GM18858 (cell line): ENCODE measurements at regions not wholly inside any gene's neighbourhood (a gene's known extent, or its start where the extent isn't known, plus 50 kb on each side); places are given as distances from the start of the nearest gene placed in this dataset.
"Not testable (repeated sequence)": the region's sequence is repeated elsewhere in the genome, so short reads cannot be mapped to it uniquely, and the experiment has no call there.

ENCODE experiments used
- ATAC-seq: cut with Tn5 transposase; IDR thresholded peaks from one replicate; pipeline ENCODE4 v1.9.1; 2021; ENCODE audit not compliant: unreplicated experiment

DNA sequence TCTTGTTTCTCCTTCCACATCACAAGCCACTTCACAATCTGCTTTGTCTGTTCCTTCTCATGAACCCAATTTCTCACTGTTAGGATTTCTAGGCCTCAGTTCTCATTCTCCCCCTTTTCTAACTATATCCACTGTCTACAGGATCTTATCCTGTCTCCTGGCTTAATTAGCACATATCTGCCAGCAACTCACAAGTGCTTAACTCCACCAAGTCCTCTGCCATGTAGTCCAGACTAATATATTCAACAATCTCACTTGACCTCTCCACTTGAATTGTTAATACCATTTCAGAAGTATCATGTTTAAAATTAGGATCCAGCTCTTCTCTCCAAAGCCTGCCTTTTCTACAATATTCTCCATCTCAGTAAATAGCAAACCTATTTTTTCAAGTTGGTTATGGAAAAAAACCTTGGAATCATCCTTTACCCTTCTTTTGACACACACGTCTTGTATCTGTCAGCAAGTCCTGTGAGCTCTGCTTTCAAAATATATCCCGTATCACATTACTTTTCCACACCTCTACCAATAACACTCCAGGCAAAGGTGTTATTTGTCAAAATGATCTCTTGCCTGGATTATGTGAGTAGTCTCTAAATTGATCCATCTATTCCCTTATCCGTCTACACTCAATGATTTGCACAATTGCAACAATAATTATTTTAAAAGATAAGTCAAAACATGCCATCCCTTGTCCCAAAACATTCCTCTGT, 127.2 kb upstream of the SLIT2 start:
- no peak for ATAC-seq

DNA sequence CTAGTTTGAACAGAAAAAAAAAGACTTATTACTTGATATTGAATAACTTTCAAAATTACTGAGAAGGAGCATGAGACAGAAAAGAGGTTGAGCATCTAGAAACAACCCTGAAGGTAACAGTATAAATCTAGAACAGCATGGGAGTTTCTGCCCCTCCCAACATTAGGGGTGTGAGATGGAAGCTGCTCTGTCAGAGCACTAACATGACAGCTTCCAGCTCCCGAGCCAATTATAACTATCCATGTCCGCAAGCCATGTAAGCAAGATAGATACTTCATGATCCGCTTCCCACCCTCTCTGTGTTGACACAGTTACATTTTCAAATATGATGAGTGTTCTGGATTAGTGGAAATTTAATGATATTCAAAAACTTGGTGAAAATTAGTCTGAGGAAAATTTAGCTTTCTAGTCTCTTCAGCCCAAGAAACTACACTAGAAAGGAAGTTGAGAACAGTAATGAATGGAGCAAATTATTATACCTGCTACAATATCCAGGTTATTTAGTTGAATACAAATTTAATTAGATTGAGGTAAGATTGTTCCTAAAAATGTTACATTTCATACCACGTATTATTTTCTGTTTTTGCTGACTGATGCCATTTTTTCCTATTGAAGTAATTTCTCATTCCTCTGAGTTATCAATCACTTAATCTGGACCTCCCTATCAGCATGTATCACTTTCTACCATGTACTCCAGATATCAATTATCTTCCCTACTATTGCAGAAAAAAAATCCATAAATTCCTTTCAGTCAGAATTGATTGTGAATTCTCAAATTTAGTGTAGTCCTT, 129.3 kb upstream of the SLIT2 start:
- no peak for ATAC-seq

DNA sequence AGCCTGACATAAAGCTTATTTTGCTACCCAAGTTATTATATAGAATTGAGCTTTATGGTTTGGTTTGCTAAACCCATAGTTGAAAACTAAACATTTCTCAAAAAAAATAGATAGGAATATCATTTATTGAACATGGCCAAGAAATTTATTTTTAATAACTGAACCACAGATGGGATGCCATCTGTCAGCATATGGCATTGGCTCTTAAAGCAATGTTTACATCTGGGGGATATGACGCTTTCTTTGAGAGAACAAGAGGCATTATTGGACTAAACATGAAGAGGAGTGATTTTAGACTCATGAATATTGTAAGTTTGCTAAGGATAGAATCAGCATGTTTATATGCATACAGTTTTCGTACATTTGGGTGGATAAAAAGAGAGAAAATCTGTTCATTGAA, 132.6 kb upstream of the SLIT2 start:
- ATAC-seq = no peak

DNA sequence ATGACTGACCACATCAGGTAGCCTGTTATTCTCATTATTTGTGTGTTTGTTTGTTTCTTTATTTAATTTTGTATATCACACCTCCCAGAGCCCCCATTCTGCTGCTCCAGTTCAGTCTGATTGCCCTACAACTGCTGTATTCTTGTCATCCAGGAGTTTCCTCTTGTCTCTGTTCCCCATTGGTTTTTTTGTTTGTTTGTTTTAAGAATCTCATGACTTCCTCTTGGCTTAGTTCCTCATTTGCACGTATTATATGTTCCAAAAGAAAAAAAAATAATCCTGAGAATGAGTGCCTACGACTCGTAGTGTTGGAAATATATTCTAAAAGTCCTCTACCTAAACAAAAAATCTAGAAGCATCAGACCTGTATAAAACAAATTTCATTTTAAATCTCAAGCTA, 142.3 kb upstream of the SLIT2 start:
- ATAC-seq = no peak

DNA sequence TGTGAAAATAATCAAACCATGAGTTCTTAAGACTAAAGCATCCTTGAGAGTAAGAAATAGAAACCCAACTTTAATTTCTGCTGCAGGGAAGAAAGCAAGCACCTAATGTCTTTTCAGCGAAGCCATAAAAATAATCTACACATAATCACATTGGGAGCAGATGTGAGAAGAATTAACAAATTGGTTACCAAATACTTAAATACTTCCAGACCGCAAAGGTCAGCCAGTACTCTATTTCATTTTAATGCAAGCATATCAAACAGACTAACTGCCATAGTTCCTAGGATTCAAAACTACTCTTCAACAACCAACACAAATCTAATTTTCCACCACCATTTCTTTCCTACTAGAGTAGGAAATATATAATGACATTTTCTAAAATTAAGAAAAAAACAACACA, 144.8 kb upstream of the SLIT2 start:
- ATAC-seq = no peak

DNA sequence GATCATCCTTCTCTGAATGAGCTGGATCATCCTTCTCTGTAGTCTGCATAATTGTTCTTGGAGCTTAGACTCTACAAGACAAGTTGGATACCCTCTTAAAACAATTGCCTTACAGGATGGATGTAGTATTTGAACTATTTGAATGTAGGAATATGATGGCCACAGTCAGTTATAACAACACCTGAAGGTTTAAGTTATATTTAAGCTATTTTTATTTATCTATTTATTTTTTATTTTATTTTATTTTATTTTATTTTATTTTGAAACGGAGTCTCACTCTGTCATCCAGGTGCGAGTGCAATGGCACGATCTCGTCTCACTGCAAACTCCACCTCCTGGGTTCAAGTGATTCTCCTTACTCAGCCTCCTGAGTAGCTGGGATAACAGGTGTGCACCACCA, 149.9 kb upstream of the SLIT2 start:
- ATAC-seq = no peak

DNA sequence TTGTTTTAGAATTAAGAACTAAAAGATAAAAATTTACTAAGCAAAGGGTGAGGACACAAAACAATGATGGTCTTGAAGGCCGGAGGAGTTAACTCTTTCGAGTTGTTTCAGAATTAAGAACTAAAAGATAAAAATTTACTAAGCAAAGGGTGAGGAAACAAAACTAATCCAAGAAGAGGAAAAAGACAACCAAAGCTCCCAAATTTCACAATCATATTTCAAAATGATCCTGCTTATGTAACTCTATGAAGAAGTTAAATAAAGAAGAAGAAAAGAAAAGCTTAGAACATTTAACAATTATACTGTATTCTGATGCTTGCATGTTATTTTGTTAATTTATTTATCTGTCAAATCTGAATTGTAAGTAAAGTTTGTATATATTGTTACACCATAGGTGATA, 154.8 kb upstream of the SLIT2 start:
- no peak for ATAC-seq

DNA sequence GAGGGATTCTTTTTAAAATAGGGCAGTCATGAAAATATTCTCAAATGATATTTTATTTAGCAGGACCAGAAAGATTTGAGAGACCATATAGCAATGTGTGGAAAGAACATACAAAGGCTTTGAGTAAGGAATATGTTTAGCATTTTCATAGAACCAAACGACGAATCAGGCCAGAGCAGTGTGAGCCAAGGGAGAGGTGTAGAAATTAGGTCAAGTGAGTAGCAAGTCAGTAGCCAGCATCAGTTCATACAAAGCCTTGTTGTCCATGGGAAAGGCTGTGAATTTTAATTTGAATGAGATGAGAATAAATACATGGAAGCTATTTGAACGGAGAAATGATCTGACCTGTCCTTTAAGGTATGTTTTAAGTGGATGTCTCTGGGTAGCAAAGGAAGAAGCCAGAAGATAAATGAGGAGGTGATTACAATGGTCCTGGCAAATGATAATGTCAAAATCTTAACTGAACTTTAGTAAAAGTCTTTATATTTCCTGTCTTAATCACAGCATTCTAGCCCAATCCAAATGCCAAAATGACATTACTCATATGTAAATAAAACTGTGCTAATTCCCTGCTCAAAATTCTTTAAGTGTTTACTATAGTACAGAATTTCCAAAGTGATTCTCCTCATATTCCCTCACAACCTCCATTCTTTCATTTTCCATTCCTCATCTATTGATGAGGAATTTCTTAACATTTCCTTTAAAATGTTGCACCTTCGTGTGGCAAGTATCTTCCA, 155.7 kb upstream of the SLIT2 start:
- ATAC-seq = no peak

DNA sequence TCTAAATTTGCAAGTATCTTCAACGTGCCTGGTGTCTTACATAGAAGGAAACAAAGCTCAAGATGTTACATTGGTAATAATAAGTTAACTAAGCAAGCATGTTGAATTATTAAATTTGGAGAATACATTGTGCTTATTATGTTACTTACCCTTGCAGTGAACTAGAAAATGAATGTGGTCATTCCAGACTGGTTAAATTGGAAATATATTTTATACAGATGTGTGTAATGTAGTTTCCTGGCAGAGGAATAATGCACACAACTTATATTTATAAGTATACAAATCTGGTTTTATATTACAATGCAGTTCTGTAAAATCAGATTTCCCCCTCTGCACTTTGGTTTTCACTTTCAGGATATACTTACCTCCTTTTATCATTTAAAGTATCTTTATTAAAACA, 159.9 kb upstream of the SLIT2 start:
- no peak for ATAC-seq

DNA sequence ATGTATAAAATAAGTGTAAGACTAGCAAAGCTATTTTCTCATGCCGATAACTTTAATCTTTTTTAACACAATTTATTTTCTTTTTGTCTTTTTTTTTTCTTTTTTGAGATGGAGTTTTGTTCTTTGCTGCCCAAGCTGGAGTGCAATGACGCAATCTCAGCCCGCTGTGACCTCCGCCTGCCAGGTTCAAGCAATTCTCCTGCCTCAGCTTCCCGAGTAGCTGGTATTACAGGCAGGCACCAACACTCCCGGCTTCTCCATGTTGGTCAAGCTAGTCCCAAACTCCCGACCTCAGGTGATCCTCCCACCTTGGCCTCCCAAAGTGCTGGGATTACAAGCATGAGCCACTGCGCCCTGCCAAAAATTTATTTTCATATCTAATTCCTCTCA, 164.2 kb upstream of the SLIT2 start:
- ATAC-seq = no peak

DNA sequence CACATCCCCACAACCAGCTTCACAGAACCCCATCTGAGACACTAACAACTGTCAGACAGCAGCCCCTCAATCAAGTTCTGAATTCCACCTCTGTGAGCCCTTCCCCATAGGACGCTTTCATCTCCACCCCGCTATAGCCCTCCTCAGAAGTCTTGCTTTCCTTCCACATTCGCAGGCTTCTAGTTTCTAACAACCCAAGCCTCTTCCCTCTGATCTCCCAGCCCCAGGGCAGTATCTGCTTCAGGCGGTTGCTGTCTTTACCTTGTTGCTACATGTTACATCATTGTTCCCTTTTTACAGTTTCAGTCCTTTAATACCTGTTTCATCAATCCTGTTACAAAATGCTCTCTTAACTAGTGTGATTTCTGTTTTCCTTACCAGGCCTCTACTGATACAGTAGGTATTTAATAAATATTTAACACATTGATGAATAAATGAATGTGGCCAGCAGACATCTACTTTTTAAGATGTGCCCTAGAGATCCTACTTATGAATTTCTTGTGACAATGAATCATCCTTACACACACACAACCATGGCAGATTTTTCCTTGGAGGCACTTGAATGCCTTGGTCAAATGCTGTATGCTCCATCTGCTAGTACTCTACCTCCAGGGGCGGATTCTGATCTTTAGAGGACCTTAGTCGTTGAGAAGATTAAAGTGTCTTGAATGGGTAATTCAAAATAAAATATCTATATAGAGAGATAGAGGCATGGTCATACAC, 164.7 kb upstream of the SLIT2 start:
- no peak for ATAC-seq

DNA sequence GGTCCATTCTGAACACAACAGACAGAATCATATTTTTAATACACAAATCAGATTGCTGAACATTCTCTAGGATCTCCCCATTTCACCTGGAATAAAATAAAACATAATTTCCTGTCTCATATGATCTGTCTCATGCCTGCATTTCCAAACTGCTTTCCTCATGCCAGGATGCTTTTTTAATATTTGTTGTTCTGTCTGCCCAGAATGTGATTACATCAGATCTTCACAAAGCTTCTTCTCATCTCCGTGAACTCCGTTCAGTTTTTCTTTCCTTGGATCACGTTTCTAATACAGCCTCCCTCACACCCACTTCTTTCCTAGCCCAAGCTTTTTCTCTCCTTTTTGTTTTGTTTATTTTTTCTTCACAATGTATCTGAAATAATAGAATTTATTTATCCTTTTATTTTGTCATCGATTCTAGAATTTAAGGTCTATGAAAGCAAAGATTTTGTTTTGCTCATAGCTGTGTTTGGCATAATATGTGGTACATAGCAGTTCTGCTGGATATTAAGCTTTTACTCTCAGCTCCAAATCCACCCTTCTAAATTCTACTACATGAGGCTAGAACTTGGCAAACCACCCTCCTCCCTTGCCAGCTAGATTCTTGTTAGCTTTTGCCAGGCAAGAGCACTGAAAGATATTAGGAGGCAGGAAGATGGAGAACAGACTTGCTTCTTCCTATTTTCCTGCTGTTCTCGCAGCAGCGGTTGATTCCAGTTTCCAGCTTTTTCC, 165.5 kb upstream of the SLIT2 start:
- no peak for ATAC-seq

DNA sequence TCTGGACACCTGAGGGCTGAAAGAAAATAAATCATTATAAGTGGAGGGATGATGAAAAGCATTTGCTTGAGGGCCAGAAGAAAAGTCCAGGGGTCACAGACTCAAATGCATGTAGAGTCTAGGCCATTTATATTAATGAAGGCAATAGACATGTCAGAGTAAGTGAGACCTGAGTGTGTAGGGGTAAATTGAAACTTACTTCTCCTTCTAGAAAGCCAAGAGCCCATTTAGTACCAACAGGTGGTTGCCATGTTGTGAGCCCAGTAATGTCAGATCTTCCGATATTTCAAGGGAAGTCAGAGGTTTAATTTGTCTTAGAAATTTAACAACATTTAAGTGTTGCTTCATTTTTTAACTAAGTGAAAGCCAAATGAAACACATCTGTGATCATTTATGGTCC, 166.1 kb upstream of the SLIT2 start:
- no peak for ATAC-seq

DNA sequence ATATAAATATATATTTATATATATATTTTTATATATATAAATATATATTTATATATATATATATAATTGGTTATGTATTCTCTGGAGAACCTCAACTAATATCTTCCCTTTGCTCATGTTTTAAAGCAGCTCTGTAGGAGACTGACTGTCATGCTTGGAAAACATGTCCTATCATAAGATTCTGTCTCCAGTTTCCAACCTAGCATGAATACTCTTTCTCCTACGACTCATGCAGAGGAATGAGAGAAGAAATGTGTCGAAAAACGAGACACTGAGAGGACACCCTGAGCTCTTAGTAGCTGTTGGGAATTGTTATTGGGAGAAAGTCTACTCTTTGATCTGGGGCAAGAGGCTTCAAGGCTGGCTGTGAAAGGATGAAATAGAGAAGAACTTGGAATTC, 166.5 kb upstream of the SLIT2 start:
- ATAC-seq = no peak

DNA sequence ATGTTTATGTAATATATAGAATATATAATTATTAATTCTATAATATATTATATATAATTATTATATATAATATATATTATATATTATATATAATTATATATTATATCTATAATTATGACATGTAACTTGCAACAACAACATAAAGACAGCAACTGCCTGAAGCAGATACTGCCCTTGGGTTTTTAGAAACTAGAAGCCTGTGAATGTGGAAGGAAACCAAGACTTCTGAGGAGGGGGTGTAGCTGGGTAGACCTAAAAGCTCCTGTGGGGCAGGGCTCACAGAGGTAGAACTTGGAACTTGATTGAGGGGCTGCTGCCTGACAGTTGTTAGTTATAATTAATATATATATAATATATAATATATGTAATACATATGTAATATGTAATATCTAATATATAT, 167.2 kb upstream of the SLIT2 start:
- no peak for ATAC-seq

DNA sequence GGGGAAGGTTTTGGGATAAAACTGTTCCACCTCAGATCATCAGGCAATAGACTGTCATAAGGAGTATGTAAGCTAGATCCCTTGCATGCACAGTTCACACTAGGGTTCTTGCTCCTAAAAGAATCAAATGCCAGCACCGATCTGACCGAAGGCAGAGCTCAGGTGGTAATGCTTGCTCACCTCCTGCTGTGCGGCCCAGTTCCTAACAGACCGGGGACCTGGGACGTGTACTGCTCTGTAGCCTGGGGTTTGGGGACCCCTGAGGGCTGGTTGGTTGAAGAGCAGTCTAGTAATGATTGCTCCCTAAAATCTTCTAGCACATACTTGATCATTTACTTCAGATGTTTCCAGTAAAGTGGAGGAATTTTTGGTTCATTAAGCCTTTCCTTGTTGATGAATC, 173.1 kb upstream of the SLIT2 start:
- no peak for ATAC-seq

DNA sequence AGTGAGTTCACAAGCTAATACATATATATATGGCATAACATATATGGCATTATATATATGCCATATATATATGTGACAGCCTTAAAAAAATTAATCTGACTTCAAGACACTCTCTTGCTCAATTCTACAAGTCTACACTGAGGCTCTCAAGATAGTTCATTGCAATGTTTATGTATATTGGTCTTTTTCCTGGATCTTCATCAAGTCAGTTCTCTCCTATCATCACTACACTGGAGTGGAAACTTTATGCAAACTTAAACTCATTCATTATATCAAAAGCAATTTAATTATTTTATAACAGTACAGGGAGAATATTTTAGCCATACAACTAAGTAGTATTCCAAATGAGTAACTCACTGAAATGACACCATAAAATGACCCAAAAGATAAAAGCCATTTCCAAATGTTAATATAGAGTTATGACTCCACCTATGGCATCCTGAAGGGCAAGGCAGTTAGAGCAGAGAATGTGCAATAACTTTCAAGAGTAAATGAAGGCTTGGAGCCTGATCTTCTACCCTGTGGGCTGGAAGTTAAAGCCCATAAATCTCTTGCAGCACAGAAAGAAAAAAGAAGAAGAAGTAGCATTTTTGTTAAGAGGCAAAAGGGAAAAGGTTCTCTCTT, 176.3 kb upstream of the SLIT2 start:
- ATAC-seq = no peak

DNA sequence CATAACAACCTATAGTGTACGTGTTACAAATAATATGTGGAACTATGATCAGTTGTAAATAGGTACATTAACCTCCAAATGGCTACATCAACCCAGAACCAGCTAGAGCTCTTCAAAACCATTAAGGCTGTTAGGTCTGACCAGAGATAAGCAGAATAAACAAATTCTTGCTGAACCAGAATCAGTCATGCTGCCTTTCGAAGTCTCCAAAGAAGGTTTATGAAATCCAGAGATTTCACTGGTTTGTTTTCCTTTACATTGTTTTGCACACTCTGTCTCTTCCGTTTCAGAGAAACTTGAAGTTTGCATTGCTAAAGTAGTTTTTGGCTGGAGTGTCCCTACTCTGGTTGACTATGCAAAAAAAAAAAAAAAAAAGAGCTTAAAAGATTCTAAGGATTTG, 177.3 kb upstream of the SLIT2 start:
- no peak for ATAC-seq

DNA sequence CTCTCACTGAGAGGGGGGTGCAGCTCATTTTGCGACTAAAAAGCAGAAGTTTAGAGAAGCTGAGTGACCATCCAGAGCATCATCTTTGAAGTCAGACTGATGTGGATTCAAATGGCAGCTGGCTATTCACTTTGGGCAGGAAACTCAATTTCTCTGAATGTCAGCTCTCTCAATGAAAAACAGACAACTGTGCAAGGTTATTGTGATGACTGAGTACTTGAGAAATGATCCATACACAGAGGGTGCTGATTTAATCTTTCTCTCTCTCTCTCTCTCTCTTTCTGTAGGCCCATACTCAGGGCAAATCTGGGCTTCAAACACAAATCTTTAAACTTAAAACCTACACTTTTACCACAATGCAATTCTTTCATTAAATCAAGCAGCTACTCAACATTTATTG, 185.8 kb upstream of the SLIT2 start:
- no peak for ATAC-seq

DNA sequence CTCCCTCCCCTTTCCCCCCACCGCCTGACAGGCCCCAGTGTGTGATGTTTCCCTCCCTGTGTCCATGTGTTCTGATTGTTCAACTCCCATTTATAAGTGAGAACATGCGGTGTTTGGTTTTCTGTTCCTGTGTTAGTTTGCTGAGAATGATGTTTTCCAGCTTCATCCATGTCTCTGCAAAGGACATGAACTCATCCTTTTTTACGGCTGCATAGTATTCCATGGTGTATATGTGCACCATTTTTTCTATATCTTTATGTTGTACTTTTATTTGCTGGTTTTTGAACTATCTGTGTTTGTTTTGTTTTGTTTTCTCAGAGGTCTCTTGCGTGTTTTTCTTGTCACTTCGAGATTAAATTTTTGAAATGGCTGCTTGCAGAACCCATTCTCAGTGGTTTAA, 188.8 kb upstream of the SLIT2 start:
- not testable (repeated sequence) for ATAC-seq
